ENCODE measurements at regions not wholly inside any gene's neighbourhood (a gene's known extent, or its start where the extent isn't known, plus 50 kb on each side); places are given as distances from the start of the nearest gene placed in this dataset.

- TF ChIP-seq TSHZ2 (CRISPR knock-in tag; IDR thresholded peaks at IDR 0.05) (no peak), ZNF8 (CRISPR knock-in tag; IDR thresholded peaks at IDR 0.05) (no peak), ZC3H10 (CRISPR knock-in tag; IDR thresholded peaks at IDR 0.05) (no peak)
These were observed 304.5 kb downstream of the CBLL2 start (continued) for GRCh38 chrX:22577181-22577580.

- TF ChIP-seq RARB (CRISPR knock-in tag; IDR thresholded peaks at IDR 0.05), result no peak
- no peak for TF ChIP-seq TSHZ2 (CRISPR knock-in tag; IDR thresholded peaks at IDR 0.05)
- TF ChIP-seq CSRNP3 (CRISPR knock-in tag; IDR thresholded peaks at IDR 0.05), result no peak
- no peak for TF ChIP-seq GLIS3 (CRISPR knock-in tag; IDR thresholded peaks at IDR 0.05)
- no peak for TF ChIP-seq ZNF70 (CRISPR knock-in tag; IDR thresholded peaks at IDR 0.05)
- no peak for TF ChIP-seq CREB5 (CRISPR knock-in tag; IDR thresholded peaks at IDR 0.05; ENCODE audit: low read depth)
- no peak for TF ChIP-seq OSR1 (CRISPR knock-in tag; IDR thresholded peaks at IDR 0.05)
- TF ChIP-seq PATZ1 (CRISPR knock-in tag; IDR thresholded peaks at IDR 0.05; ENCODE audit: borderline replicate concordance), result no peak
- TF ChIP-seq ESRRG (CRISPR knock-in tag; IDR thresholded peaks at IDR 0.05), result no peak
- no peak for TF ChIP-seq POU6F1 (CRISPR knock-in tag; IDR thresholded peaks at IDR 0.05; ENCODE audit: borderline replicate concordance, low read depth)
- no peak for TF ChIP-seq ZFP3 (CRISPR knock-in tag; IDR thresholded peaks at IDR 0.05)
- no peak for TF ChIP-seq SNAI2 (CRISPR knock-in tag; IDR thresholded peaks at IDR 0.05)
- TF ChIP-seq PPARA (CRISPR knock-in tag; IDR thresholded peaks at IDR 0.05; ENCODE audit: borderline replicate concordance), result no peak
- no peak for TF ChIP-seq ZNF8 (CRISPR knock-in tag; IDR thresholded peaks at IDR 0.05)
- no peak for TF ChIP-seq ZNF565 (CRISPR knock-in tag; conservative IDR thresholded peaks at IDR 0.05; ENCODE audit: low read depth)
- no peak for TF ChIP-seq TOX (CRISPR knock-in tag; IDR thresholded peaks at IDR 0.05; ENCODE audit: borderline replicate concordance)
- no peak for TF ChIP-seq ZC3H10 (CRISPR knock-in tag; IDR thresholded peaks at IDR 0.05)
- no peak for ATAC-seq
These were observed 313.1 kb downstream of the CBLL2 start for GRCh38 chrX:22585831-22586230.

- TF ChIP-seq ZNF70 (CRISPR knock-in tag; IDR thresholded peaks at IDR 0.05) (peak; percentile 54; the same call in 1 of the 2 replicates), TSHZ2 (CRISPR knock-in tag; IDR thresholded peaks at IDR 0.05) (no peak), RARB (CRISPR knock-in tag; IDR thresholded peaks at IDR 0.05) (no peak)
- ATAC-seq, result no peak
These were observed 317.1 kb downstream of the CBLL2 start for GRCh38 chrX:22589845-22590244.
